Inflammatory macrophage (primary cell): ENCODE measurements at regions not wholly inside any gene's neighbourhood (a gene's known extent, or its start where the extent isn't known, plus 50 kb on each side); places are given as distances from the start of the nearest gene placed in this dataset.

Experiments used
- DNase-seq, 2 donors: peaks; one replicate each; pipeline ENCODE4 v3.0.0-alpha.2; 2020 to 2022

GRCh38 chr16:54405478-54405877 lies 118.9 kb upstream of the IRX3 start:
- DNase-seq: no peak

GRCh38 chr16:54403580-54403979 lies 117.0 kb upstream of the IRX3 start:
- DNase-seq: no peak

GRCh38 chr16:54402873-54403272 lies 116.3 kb upstream of the IRX3 start:
- DNase-seq: no peak

GRCh38 chr16:54402270-54402669 lies 115.7 kb upstream of the IRX3 start:
- no peak for DNase-seq

GRCh38 chr16:54400261-54400660 lies 113.7 kb upstream of the IRX3 start:
- no peak for DNase-seq

GRCh38 chr16:54398986-54399385 lies 112.4 kb upstream of the IRX3 start:
- DNase-seq: no peak

GRCh38 chr16:54397838-54398237 lies 111.3 kb upstream of the IRX3 start:
- no peak for DNase-seq

GRCh38 chr16:54397190-54397835 lies 110.7 kb upstream of the IRX3 start:
- DNase-seq: no peak

GRCh38 chr16:54389836-54390494 lies 103.4 kb upstream of the IRX3 start:
- no peak for DNase-seq

GRCh38 chr16:54385141-54385540 lies 98.6 kb upstream of the IRX3 start:
- DNase-seq: no peak

- no peak for DNase-seq
Measured at GRCh38 chr16:54381601-54382313, 95.2 kb upstream of the IRX3 start.

GRCh38 chr16:54375071-54375470 lies 88.5 kb upstream of the IRX3 start:
- no peak for DNase-seq

- DNase-seq: no peak
Measured at GRCh38 chr16:54373534-54374520, 87.2 kb upstream of the IRX3 start.

- no peak for DNase-seq
Measured at GRCh38 chr16:54370278-54371040, 83.9 kb upstream of the IRX3 start.

- no peak for DNase-seq
Measured at GRCh38 chr16:54369861-54370260, 83.3 kb upstream of the IRX3 start.

GRCh38 chr16:54366943-54367342 lies 80.4 kb upstream of the IRX3 start:
- no peak for DNase-seq

GRCh38 chr16:54365990-54366634 lies 79.5 kb upstream of the IRX3 start:
- DNase-seq: no peak

- DNase-seq: no peak
Measured at GRCh38 chr16:54363766-54364165, 77.2 kb upstream of the IRX3 start.

- no peak for DNase-seq
Measured at GRCh38 chr16:54362591-54363206, 76.1 kb upstream of the IRX3 start.

GRCh38 chr16:54361246-54361645 lies 74.7 kb upstream of the IRX3 start:
- no peak for DNase-seq

- no peak for DNase-seq
Measured at GRCh38 chr16:54360681-54361080, 74.1 kb upstream of the IRX3 start.
